COR-L47 (cell line): ENCODE measurements at regions not wholly inside any gene's neighbourhood (a gene's known extent, or its start where the extent isn't known, plus 50 kb on each side); places are given as distances from the start of the nearest gene placed in this dataset.

Experiments
- DNase-seq: peaks from one replicate; lab custom pipeline; 2025; lab: John Stamatoyannopoulos, UW

DNA sequence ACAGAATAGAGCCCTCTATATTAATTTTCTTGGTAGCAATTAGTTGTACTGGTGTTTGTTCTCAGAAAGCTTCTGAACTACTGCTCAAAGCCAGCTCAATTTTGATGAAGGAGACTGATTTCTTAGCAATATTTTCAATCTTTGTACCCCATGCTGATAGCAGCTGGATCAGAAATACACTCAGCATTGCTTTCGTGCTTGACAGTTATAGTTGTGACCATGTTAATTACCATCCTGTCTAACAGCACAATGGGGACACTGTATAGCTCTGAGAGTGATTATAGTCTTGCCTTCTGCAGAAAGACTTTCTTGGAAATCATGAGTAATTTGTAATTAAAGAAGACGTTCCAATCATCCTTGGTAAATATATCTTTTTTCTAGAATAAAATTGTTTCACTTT lies 79.7 kb upstream of the GNPDA2 start:
- peak; percentile 43 for DNase-seq

DNA sequence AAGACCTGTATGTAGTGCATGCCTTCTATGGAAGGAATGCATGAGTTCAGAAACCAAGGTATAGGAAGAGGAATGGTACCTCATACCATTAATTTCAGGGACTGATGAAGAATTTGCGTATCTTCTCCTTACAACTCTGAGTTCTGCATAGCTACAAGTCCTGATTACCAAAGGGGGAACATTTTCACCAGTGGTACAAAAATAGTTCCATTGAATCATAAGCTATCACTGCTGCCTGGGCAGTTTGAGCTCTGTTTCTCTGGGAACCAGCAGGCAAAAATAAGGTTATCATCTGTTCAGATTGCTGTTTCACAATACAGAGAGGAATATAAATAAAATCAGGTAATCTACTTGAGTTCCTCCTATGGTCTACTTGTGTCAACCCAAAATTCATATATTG lies 77.9 kb upstream of the GNPDA2 start:
- DNase-seq: no peak

DNA sequence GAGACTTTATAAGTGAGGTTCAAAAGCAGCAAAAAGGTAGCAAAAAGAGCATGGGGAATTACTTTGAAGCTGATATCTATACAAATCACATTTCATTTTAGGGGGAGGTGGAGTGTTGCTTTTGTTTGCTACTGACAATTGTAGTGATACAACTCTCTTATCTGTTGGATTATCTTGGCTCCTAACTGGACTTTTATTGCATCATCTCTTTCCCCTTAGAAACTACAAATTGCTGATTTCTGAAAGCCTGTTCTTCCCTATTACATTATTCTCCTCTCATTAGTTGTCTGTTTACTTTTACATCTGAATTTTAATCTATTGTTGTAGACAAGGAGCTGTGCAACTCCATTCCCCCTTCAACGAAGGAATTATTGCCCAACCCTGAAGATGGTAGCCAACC lies 75.0 kb upstream of the GNPDA2 start:
- no peak for DNase-seq

DNA sequence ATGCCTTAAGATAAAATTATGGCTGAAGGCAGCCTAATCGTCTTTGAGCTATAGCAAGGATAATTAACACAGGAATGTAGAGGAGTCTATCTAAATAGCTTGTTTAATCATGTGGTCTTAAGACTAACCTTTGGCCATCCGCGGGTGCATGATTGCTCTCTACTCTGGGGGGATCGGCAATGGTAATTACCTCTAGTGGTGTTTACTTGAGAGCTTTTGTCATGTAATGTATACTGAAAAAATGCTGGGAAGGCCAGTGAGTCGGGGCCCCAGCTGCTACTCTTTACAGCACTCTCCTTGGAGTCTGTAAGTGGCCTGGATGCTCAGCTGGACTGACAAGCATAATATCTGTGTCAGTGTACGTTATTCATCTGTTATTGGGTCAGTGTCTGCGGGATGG lies 65.5 kb upstream of the GNPDA2 start:
- no peak for DNase-seq

DNA sequence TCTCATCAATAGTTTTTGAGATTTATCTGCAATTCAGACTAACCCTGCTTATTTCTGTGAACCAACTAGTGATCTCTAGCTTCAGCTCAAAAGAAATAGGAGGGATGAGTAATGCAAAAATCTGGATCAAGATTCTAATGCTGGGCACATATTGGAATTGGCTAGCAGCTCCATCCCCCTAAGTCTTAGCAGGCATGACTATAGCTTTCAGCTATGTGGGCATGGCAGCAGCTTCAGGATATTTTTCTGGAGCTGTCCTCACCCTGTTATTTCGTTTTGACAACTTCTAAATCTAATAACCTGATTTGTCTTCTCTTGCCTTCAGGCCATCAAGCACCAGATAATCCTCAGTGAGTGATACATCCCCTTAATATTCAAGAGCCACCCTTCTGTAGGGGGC lies 50.8 kb upstream of the GNPDA2 start:
- no peak for DNase-seq
